AG09319 (cell line): ENCODE measurements at regions not wholly inside any gene's neighbourhood (a gene's known extent, or its start where the extent isn't known, plus 50 kb on each side); places are given as distances from the start of the nearest gene placed in this dataset.

Experiments used
- DNase-seq: peaks from one replicate; pipeline ENCODE4 v3.0.0-alpha.2; 2010; ENCODE audit warnings: low read depth; ENCODE audit errors: extremely low read depth
- CTCF ChIP-seq: IDR thresholded peaks from 2 replicates; pipeline ENCODE4 v1.5.1; 2011; ENCODE audit warnings: low read depth, mild to moderate bottlenecking, inconsistent platforms, low read length, moderate library complexity

- TF ChIP-seq CTCF, result peak; percentile 52
- peak; percentile 15 for DNase-seq
These were observed 366.8 kb upstream of the ZNF385D start for GRCh38 chr3:22117751-22118346.

GRCh38 chr3:22118542-22118941, 367.5 kb upstream of the ZNF385D start:
- no peak for DNase-seq

GRCh38 chr3:22121068-22121701, 370.2 kb upstream of the ZNF385D start:
- DNase-seq, result no peak
- TF ChIP-seq CTCF, result no peak

More at GRCh38 chr3:22118542-22118941, 367.5 kb upstream of the ZNF385D start:
- TF ChIP-seq CTCF, result no peak

GRCh38 chr3:22122567-22122966, 371.6 kb upstream of the ZNF385D start:
- DNase-seq, result no peak
- no peak for TF ChIP-seq CTCF

- no peak for TF ChIP-seq CTCF
- DNase-seq, result no peak
These were observed 378.1 kb upstream of the ZNF385D start for GRCh38 chr3:22129101-22129500.

- no peak for TF ChIP-seq CTCF
- DNase-seq, result no peak
These were observed 390.8 kb upstream of the ZNF385D start for GRCh38 chr3:22141769-22142168.

- TF ChIP-seq CTCF, result no peak
- no peak for DNase-seq
These were observed 396.2 kb upstream of the ZNF385D start for GRCh38 chr3:22147161-22147560.
